ENCODE measurements at regions not wholly inside any gene's neighbourhood (a gene's known extent, or its start where the extent isn't known, plus 50 kb on each side); places are given as distances from the start of the nearest gene placed in this dataset.

GRCh38 chr5:107149243-107150005 lies 521.3 kb downstream of the EFNA5 start:
- TF ChIP-seq CTCF (IDR thresholded peaks at IDR 0.05) (no peak), POLR2A (IDR thresholded peaks at IDR 0.05) (no peak)

Measured in right lobe of liver (tissue), 4 donors.